Psoas muscle (tissue), 7 donors: ENCODE measurements at regions not wholly inside any gene's neighbourhood (a gene's known extent, or its start where the extent isn't known, plus 50 kb on each side); places are given as distances from the start of the nearest gene placed in this dataset.

Source experiments
- ATAC-seq, 4 donors: fragments of 200-7000 bp; cut with Tn5 transposase; one replicate each; pipeline ENCODE4 v1.9.1; 2020; ENCODE audit warnings: moderate library complexity in 3 of 4, mild to moderate bottlenecking in 2 of 4
- DNase-seq, 2 donors: peaks; one replicate each; pipeline ENCODE4 v3.0.0-alpha.2; 2020
- H3K27ac ChIP-seq: fragments of 200-600 bp; one replicate; pipeline ENCODE4 v1.8.0; 2022
- H3K27me3 ChIP-seq, 3 donors: fragments of 200-600 bp in 1 of 3; one replicate each; pipeline versions ENCODE4 v1.6.1 to v1.8.0; 2013 to 2022; ENCODE audit warnings: low read length in 2 of 3, mild to moderate bottlenecking in 2 of 3, moderate library complexity in 1 of 3; ENCODE audit not compliant: insufficient read depth in 3 of 3
- H3K36me3 ChIP-seq, 2 donors: fragments of 200-600 bp in 1 of 2; one replicate each; pipeline versions ENCODE4 v1.6.1 to v1.8.0; 2013 to 2022; ENCODE audit warnings: low read depth in 1 of 2, mild to moderate bottlenecking in 1 of 2, moderate library complexity in 1 of 2; ENCODE audit not compliant: insufficient read depth in 1 of 2
- H3K4me1 ChIP-seq: fragments of 200-600 bp; one replicate; pipeline ENCODE4 v1.8.0; 2022
- H3K4me3 ChIP-seq: fragments of 200-600 bp; one replicate; pipeline ENCODE4 v1.8.0; 2022; ENCODE audit warnings: mild to moderate bottlenecking
- H3K9me3 ChIP-seq: fragments of 200-600 bp; one replicate; pipeline ENCODE4 v1.8.0; 2022
- CTCF ChIP-seq: fragments of 200-600 bp; IDR thresholded peaks from one replicate; pipeline ENCODE4 v1.8.0; 2022; ENCODE audit warnings: antibody characterized with exemption
- WGBS, 3 donors: extraction: QIAGEN DNeasy Blood & Tissue Kit; methylation state at CpG; one replicate each; pipeline versions ENCODE4 v1.1.6 to v1.1.7; 2013; 5-methylcytosine and 5-hydroxymethylcytosine counted together
- intact Hi-C, 2 donors: fragments of 100-400 bp; cut with DNase I; formaldehyde crosslinking; loops; one replicate each; pipeline versions ENCODE4 v1.11.0 to v1.14.2; 2022
- donor health status: healthy with polysubstance abuse.
- donor health status: DM: no; HTN: no; CAD: no; lungs with moderate emphysema.
- donor health status: Bipolar disorder and iron deficiency.
- donor health status: healthy.
- donor health status: DM: yes; HTN: yes; CAD: no.
- donor health status: DM: no; HTN: no; CAD: no.
- donor health status: DM: yes; HTN: yes; CAD: no.

- ATAC-seq (peak in 3 of 4 donors; percentile 48 to 91 (median 82)), DNase-seq (no peak)
- TF ChIP-seq CTCF, result no peak
- 53 to 72% (median 58%) methylated on average over 5 of the region's 5 CpGs for WGBS, 3 donors
- no peak overlapping the region for H3K4me3 ChIP-seq
- H3K9me3 ChIP-seq, result no peaks in the 10 kb centered on the region
- H3K27ac ChIP-seq, result no peak overlapping the region
- intact Hi-C loops, result no loop called here
- no peaks in the 10 kb centered on the region for H3K36me3 ChIP-seq
- peaks cover 7% of the 10 kb centered on the region for H3K4me1 ChIP-seq
- no peaks in the 10 kb centered on the region for H3K27me3 ChIP-seq
These were observed 156.2 kb upstream of the SPAG17 start for GRCh38 chr1:118340928-118341910.

- Histone ChIP-seq H3K27ac (no peak overlapping the region), H3K4me3 (no peak overlapping the region), H3K36me3 (no peaks in the 10 kb centered on the region), H3K9me3 (no peaks in the 10 kb centered on the region), H3K27me3 (no peaks in the 10 kb centered on the region), H3K4me1 (peaks cover 7% of the 10 kb centered on the region)
- no peak for ATAC-seq
- TF ChIP-seq CTCF, result no peak
- WGBS, 3 donors, result 80 to 92% (median 82%) methylated on average over 4 of the region's 4 CpGs
- intact Hi-C loops, result no loop called here
- DNase-seq, result no peak
These were observed 154.5 kb upstream of the SPAG17 start for GRCh38 chr1:118339400-118340124.

- ATAC-seq, result no peak
- Histone ChIP-seq H3K4me1 (peaks cover 7% of the 10 kb centered on the region), H3K9me3 (no peaks in the 10 kb centered on the region), H3K27me3 (no peaks in the 10 kb centered on the region), H3K36me3 (no peaks in the 10 kb centered on the region), H3K27ac (no peak overlapping the region), H3K4me3 (no peak overlapping the region)
- WGBS, 3 donors, result 47 to 65% (median 56%) methylated on average over 3 of the region's 3 CpGs
- DNase-seq, result no peak
- intact Hi-C loops, result no loop called here
- TF ChIP-seq CTCF, result no peak
These were observed 153.9 kb upstream of the SPAG17 start for GRCh38 chr1:118338936-118339335.

GRCh38 chr1:118337346-118337745, 152.3 kb upstream of the SPAG17 start:
- no peak overlapping the region for H3K27ac ChIP-seq
- DNase-seq (no peak), ATAC-seq (no peak)
- H3K36me3 ChIP-seq, result no peaks in the 10 kb centered on the region
- H3K4me1 ChIP-seq, result peaks cover 7% of the 10 kb centered on the region
- H3K9me3 ChIP-seq, result no peaks in the 10 kb centered on the region
- H3K4me3 ChIP-seq, result no peak overlapping the region
- TF ChIP-seq CTCF, result no peak
- H3K27me3 ChIP-seq, result no peaks in the 10 kb centered on the region
- intact Hi-C loops, result no loop called here
